ENCODE measurements at regions not wholly inside any gene's neighbourhood (a gene's known extent, or its start where the extent isn't known, plus 50 kb on each side); places are given as distances from the start of the nearest gene placed in this dataset.

DNA sequence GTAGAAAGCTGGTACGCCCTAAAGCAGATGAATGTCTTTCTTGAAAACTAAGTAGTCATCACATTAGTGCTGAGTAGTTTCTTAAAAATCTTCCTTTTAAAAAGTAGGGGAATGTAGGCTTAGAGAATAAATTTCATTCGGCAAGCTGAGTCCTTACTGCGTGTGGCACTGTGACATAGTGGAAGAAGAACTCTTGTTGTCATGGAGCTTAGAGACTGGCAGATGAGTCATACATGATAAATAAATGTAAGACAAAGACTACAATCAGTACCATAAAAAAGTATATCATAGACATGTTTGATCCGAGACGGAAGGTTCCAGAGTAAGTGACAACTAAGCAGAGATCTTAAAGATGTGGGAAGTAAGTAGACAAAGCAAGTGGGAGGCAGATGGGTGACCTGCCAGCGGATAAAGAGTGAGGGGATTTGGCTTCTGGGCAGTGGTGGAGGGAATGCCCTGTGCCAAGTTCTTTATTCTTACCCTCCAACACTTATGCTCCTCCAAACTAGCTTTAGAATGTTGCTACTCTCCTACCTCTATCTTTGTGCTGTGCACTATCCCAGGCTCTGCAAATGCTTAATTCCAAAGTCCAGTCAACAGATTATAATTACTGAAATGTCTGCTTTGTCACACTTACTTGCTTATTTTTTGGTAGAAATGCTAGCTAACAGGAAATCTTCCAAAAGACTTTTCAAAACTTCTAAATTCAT, 608.5 kb upstream of the USP24 start:
- TF ChIP-seq TAF1 (IDR thresholded peaks at IDR 0.05; ENCODE audit: low read depth) (no peak), CEBPB (IDR thresholded peaks at IDR 0.05) (no peak), EP300 (IDR thresholded peaks at IDR 0.05; ENCODE audit: borderline replicate concordance) (no peak), RAD21 (IDR thresholded peaks at IDR 0.05; ENCODE audit: low read depth) (no peak), YY1 (IDR thresholded peaks at IDR 0.05; ENCODE audit: low read depth) (no peak), CREB1 (IDR thresholded peaks at IDR 0.05; ENCODE audit: low read depth) (no peak)
- TF ChIP-seq, protein P1, sequence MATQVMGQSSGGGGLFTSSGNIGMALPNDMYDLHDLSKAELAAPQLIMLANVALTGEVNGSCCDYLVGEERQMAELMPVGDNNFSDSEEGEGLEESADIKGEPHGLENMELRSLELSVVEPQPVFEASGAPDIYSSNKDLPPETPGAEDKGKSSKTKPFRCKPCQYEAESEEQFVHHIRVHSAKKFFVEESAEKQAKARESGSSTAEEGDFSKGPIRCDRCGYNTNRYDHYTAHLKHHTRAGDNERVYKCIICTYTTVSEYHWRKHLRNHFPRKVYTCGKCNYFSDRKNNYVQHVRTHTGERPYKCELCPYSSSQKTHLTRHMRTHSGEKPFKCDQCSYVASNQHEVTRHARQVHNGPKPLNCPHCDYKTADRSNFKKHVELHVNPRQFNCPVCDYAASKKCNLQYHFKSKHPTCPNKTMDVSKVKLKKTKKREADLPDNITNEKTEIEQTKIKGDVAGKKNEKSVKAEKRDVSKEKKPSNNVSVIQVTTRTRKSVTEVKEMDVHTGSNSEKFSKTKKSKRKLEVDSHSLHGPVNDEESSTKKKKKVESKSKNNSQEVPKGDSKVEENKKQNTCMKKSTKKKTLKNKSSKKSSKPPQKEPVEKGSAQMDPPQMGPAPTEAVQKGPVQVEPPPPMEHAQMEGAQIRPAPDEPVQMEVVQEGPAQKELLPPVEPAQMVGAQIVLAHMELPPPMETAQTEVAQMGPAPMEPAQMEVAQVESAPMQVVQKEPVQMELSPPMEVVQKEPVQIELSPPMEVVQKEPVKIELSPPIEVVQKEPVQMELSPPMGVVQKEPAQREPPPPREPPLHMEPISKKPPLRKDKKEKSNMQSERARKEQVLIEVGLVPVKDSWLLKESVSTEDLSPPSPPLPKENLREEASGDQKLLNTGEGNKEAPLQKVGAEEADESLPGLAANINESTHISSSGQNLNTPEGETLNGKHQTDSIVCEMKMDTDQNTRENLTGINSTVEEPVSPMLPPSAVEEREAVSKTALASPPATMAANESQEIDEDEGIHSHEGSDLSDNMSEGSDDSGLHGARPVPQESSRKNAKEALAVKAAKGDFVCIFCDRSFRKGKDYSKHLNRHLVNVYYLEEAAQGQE (IDR thresholded peaks at IDR 0.05; ENCODE audit: low read depth): no peak
